HEK293T (cell line): ENCODE measurements at regions not wholly inside any gene's neighbourhood (a gene's known extent, or its start where the extent isn't known, plus 50 kb on each side); places are given as distances from the start of the nearest gene placed in this dataset.

Experiments
- BHLHE40 ChIP-seq: fragments of 450-650 bp; IDR thresholded peaks from 2 replicates; pipeline ENCODE4 v1.6.1; 2016; ENCODE audit warnings: mild to moderate bottlenecking, moderate library complexity, borderline replicate concordance
- ELF4 ChIP-seq: fragments of 450-650 bp; IDR thresholded peaks from 2 replicates; pipeline ENCODE4 v1.6.1; 2017; ENCODE audit warnings: antibody characterized with exemption
- FOXK2 ChIP-seq: fragments of 450-650 bp; IDR thresholded peaks from 2 replicates; pipeline ENCODE4 v1.6.1; 2016; ENCODE audit warnings: mild to moderate bottlenecking
- SP1 ChIP-seq: fragments of 450-650 bp; IDR thresholded peaks from 2 replicates; pipeline ENCODE4 v1.6.1; 2017
- SUZ12 ChIP-seq: fragments of 450-650 bp; IDR thresholded peaks from 2 replicates; pipeline ENCODE4 v1.6.1; 2016; ENCODE audit warnings: mild to moderate bottlenecking
- TARDBP ChIP-seq: fragments of 450-650 bp; IDR thresholded peaks from 2 replicates; pipeline ENCODE4 v1.6.1; 2016
- TF ChIP-seq, protein P1 (sequence below): fragments of 450-650 bp; IDR thresholded peaks from 2 replicates; pipeline ENCODE4 v1.6.1; 2016

DNA sequence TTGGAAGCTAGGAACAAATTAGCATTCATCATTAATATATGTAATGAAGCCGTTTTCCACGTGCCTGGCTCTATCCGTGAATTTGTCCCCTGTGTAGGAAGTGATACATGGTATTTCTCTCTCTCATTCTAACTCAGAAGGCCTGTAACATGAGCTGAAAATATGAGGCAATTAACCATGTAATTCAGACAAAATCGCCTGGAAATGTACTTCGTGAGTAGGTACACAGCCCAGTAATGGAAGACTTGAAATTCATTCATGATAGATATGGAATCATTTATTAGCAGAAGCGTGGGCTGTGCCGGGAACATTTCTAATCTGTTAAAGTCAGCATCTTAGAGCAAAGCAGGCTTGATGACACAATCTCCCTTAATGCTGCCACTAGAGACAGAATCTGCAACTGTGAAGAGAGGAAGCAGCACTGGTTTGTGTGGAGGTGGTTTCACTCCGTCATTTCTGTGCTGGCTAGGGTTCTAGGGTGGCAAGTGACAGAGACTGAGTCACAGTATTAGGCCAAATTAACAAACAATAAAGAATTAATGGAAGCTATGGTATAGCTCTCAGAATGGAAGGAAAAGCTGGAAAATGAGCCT lies 225.0 kb upstream of the PROK2 start:
- TF ChIP-seq TARDBP (no peak), BHLHE40 (no peak), SUZ12 (no peak), ELF4 (no peak), FOXK2 (no peak), SP1 (no peak)
- TF ChIP-seq, protein P1, sequence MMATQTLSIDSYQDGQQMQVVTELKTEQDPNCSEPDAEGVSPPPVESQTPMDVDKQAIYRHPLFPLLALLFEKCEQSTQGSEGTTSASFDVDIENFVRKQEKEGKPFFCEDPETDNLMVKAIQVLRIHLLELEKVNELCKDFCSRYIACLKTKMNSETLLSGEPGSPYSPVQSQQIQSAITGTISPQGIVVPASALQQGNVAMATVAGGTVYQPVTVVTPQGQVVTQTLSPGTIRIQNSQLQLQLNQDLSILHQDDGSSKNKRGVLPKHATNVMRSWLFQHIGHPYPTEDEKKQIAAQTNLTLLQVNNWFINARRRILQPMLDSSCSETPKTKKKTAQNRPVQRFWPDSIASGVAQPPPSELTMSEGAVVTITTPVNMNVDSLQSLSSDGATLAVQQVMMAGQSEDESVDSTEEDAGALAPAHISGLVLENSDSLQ, result no peak
